ENCODE measurements at regions not wholly inside any gene's neighbourhood (a gene's known extent, or its start where the extent isn't known, plus 50 kb on each side); places are given as distances from the start of the nearest gene placed in this dataset.

- TF ChIP-seq ZSCAN18 (tag by site-specific recombination; IDR thresholded peaks at IDR 0.05) = no peak
- no peak for TF ChIP-seq ZNF521 (tag by site-specific recombination; IDR thresholded peaks at IDR 0.05)
- TF ChIP-seq CTCF (tag by site-specific recombination; IDR thresholded peaks at IDR 0.05) = no peak
- no peak for TF ChIP-seq SCRT2 (tag by site-specific recombination; IDR thresholded peaks at IDR 0.05)
- TF ChIP-seq, protein P1, sequence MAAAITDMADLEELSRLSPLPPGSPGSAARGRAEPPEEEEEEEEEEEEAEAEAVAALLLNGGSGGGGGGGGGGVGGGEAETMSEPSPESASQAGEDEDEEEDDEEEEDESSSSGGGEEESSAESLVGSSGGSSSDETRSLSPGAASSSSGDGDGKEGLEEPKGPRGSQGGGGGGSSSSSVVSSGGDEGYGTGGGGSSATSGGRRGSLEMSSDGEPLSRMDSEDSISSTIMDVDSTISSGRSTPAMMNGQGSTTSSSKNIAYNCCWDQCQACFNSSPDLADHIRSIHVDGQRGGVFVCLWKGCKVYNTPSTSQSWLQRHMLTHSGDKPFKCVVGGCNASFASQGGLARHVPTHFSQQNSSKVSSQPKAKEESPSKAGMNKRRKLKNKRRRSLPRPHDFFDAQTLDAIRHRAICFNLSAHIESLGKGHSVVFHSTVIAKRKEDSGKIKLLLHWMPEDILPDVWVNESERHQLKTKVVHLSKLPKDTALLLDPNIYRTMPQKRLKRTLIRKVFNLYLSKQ (tag by site-specific recombination; IDR thresholded peaks at IDR 0.05; ENCODE audit: borderline replicate concordance) = no peak
- no peak for TF ChIP-seq ZNF394 (tag by site-specific recombination; IDR thresholded peaks at IDR 0.05; ENCODE audit: borderline replicate concordance)
- TF ChIP-seq ZNF473 (tag by site-specific recombination; IDR thresholded peaks at IDR 0.05) = no peak
These were observed 345.2 kb downstream of the KLHL13 start for GRCh38 chrX:117771384-117771783.

All from HEK293 (cell line).